ENCODE measurements at regions not wholly inside any gene's neighbourhood (a gene's known extent, or its start where the extent isn't known, plus 50 kb on each side); places are given as distances from the start of the nearest gene placed in this dataset.

DNA sequence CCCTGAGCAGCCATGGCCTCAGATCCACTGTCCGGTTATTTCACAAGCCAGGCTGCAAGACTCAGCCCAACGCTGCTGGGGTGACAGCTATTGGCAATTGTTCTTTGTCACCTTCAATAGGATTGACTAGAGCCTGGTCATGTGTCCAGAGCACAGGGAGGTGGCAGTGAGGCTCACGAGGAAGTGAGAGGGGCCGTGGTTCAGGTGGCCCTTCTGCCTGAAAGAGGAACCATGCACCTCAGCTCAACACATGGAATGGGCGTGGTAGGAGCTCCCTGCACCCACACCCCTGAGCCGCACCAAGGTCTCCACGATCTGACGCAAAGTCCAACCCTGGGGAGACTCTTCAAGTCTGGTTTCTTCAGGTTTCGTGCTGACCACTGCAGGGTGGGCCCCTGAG is 184.8 kb upstream of the CDH4 start:
- ATAC-seq (no peak), FAIRE-seq (no peak), DNase-seq (ENCODE audit: low read depth in 1 of 2, low spot score in 1 of 2) (no peak)
- no peaks in the 10 kb centered on the region for H3K9me3 ChIP-seq
- no peak overlapping the region for H3K4me3 ChIP-seq
- no peak overlapping the region for H3K27ac ChIP-seq
- TF ChIP-seq TFCP2L1 (CRISPR knock-in tag; IDR thresholded peaks at IDR 0.05) (no peak), JUN (IDR thresholded peaks at IDR 0.05) (no peak), ZNF302 (CRISPR knock-in tag; IDR thresholded peaks at IDR 0.05) (no peak), EHF (CRISPR knock-in tag; IDR thresholded peaks at IDR 0.05) (no peak), BHLHE40 (IDR thresholded peaks at IDR 0.05; ENCODE audit: low read depth, low read length) (no peak), TP53 (CRISPR knock-in tag; IDR thresholded peaks at IDR 0.05) (no peak), MYC (IDR thresholded peaks at IDR 0.05; ENCODE audit: borderline replicate concordance, low read length) (no peak), RAD21 (conservative IDR thresholded peaks at IDR 0.05 in 1 of 2, IDR thresholded peaks at IDR 0.05 in 1 of 2) (no peak), NFE2L2 (conservative IDR thresholded peaks at IDR 0.05; ENCODE audit: low read length) (no peak), POLR2AphosphoS2 (conservative IDR thresholded peaks at IDR 0.05; ENCODE audit: low read length) (no peak), EHMT2 (IDR thresholded peaks at IDR 0.05; ENCODE audit: low read depth) (no peak), CBX2 (IDR thresholded peaks at IDR 0.05; ENCODE audit: borderline replicate concordance, low read depth) (no peak), FOSB (CRISPR knock-in tag; IDR thresholded peaks at IDR 0.05) (no peak), HOXB5 (CRISPR knock-in tag; IDR thresholded peaks at IDR 0.05) (no peak), FOXS1 (CRISPR knock-in tag; IDR thresholded peaks at IDR 0.05) (no peak)
- TF ChIP-seq, protein P1, sequence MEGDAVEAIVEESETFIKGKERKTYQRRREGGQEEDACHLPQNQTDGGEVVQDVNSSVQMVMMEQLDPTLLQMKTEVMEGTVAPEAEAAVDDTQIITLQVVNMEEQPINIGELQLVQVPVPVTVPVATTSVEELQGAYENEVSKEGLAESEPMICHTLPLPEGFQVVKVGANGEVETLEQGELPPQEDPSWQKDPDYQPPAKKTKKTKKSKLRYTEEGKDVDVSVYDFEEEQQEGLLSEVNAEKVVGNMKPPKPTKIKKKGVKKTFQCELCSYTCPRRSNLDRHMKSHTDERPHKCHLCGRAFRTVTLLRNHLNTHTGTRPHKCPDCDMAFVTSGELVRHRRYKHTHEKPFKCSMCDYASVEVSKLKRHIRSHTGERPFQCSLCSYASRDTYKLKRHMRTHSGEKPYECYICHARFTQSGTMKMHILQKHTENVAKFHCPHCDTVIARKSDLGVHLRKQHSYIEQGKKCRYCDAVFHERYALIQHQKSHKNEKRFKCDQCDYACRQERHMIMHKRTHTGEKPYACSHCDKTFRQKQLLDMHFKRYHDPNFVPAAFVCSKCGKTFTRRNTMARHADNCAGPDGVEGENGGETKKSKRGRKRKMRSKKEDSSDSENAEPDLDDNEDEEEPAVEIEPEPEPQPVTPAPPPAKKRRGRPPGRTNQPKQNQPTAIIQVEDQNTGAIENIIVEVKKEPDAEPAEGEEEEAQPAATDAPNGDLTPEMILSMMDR (IDR thresholded peaks at IDR 0.05), result no peak
- TF ChIP-seq, protein P2, sequence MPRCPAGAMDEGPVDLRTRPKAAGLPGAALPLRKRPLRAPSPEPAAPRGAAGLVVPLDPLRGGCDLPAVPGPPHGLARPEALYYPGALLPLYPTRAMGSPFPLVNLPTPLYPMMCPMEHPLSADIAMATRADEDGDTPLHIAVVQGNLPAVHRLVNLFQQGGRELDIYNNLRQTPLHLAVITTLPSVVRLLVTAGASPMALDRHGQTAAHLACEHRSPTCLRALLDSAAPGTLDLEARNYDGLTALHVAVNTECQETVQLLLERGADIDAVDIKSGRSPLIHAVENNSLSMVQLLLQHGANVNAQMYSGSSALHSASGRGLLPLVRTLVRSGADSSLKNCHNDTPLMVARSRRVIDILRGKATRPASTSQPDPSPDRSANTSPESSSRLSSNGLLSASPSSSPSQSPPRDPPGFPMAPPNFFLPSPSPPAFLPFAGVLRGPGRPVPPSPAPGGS (IDR thresholded peaks at IDR 0.05), result no peak
- TF ChIP-seq, protein P3, sequence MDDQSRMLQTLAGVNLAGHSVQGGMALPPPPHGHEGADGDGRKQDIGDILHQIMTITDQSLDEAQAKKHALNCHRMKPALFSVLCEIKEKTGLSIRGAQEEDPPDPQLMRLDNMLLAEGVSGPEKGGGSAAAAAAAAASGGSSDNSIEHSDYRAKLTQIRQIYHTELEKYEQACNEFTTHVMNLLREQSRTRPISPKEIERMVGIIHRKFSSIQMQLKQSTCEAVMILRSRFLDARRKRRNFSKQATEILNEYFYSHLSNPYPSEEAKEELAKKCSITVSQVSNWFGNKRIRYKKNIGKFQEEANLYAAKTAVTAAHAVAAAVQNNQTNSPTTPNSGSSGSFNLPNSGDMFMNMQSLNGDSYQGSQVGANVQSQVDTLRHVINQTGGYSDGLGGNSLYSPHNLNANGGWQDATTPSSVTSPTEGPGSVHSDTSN (IDR thresholded peaks at IDR 0.05), result no peak
- CTCF ChIA-PET, result no interaction called here
- POLR2A ChIA-PET, result no interaction called here
- no peak overlapping the region for H3K4me2 ChIP-seq
- WGBS (ENCODE audit: missing lambda C conversion rate), result 89% methylated on average over 8 of the region's 9 CpGs
- H3K4me1 ChIP-seq, result no peaks in the 10 kb centered on the region

DNA sequence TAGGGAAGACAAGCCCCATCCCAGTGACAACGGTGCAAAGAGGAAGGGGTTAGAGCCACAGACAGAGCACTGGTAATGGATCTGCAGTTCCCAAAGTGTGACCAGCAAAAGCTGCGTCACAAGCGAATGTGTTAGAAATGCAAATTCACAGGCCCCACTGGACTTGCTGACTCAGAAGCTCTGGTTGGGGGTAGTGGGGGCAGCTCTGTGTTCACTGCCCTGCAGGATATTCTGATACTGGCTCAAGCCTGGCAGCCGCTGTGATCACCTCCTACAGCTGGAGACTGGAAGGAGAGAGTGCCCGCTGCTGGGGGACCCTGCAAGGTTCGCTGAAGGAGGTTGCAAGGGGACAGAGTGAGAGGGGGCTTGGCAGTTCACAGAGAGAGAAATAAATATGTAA is 179.7 kb upstream of the CDH4 start:
- ATAC-seq, result no peak
- TF ChIP-seq HDAC2 (IDR thresholded peaks at IDR 0.05) (no peak), GATA3 (IDR thresholded peaks at IDR 0.05; ENCODE audit: borderline replicate concordance) (no peak), MAZ (IDR thresholded peaks at IDR 0.05; ENCODE audit: borderline replicate concordance, low read depth, low read length) (no peak), BHLHE40 (IDR thresholded peaks at IDR 0.05; ENCODE audit: low read depth, low read length) (no peak), CBX2 (IDR thresholded peaks at IDR 0.05; ENCODE audit: borderline replicate concordance, low read depth) (no peak), MYC (IDR thresholded peaks at IDR 0.05; ENCODE audit: borderline replicate concordance, low read length) (no peak), ESRRA (IDR thresholded peaks at IDR 0.05; ENCODE audit: borderline replicate concordance, low read length) (no peak), FOSB (CRISPR knock-in tag; IDR thresholded peaks at IDR 0.05) (no peak), JUNB (IDR thresholded peaks at IDR 0.05) (no peak), NPAS2 (CRISPR knock-in tag; IDR thresholded peaks at IDR 0.05; ENCODE audit: borderline replicate concordance) (no peak), RFX5 (IDR thresholded peaks at IDR 0.05) (no peak)
- TF ChIP-seq, protein P2 (IDR thresholded peaks at IDR 0.05), result no peak
- TF ChIP-seq, protein P4, sequence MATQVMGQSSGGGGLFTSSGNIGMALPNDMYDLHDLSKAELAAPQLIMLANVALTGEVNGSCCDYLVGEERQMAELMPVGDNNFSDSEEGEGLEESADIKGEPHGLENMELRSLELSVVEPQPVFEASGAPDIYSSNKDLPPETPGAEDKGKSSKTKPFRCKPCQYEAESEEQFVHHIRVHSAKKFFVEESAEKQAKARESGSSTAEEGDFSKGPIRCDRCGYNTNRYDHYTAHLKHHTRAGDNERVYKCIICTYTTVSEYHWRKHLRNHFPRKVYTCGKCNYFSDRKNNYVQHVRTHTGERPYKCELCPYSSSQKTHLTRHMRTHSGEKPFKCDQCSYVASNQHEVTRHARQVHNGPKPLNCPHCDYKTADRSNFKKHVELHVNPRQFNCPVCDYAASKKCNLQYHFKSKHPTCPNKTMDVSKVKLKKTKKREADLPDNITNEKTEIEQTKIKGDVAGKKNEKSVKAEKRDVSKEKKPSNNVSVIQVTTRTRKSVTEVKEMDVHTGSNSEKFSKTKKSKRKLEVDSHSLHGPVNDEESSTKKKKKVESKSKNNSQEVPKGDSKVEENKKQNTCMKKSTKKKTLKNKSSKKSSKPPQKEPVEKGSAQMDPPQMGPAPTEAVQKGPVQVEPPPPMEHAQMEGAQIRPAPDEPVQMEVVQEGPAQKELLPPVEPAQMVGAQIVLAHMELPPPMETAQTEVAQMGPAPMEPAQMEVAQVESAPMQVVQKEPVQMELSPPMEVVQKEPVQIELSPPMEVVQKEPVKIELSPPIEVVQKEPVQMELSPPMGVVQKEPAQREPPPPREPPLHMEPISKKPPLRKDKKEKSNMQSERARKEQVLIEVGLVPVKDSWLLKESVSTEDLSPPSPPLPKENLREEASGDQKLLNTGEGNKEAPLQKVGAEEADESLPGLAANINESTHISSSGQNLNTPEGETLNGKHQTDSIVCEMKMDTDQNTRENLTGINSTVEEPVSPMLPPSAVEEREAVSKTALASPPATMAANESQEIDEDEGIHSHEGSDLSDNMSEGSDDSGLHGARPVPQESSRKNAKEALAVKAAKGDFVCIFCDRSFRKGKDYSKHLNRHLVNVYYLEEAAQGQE (IDR thresholded peaks at IDR 0.05), result no peak
- no peak overlapping the region for H3K4me2 ChIP-seq
- ChIA-PET CTCF (interaction anchor here (0.6 kb wide), 1 partner anchor 93 kb away, joined by 3 read pairs; no protein-coding TSS in a partner anchor), POLR2A (no interaction called here)
- FAIRE-seq, result no peak
- no peak overlapping the region for H3K4me3 ChIP-seq
- H3K27ac ChIP-seq, result no peak overlapping the region
- DNase-seq (ENCODE audit: low read depth in 1 of 2, low spot score in 1 of 2), result no peak
- WGBS (ENCODE audit: missing lambda C conversion rate), result 86% methylated on average over 6 of the region's 6 CpGs
- H3K4me1 ChIP-seq, result no peaks in the 10 kb centered on the region
- no peaks in the 10 kb centered on the region for H3K9me3 ChIP-seq
